Mesothelial cell of epicardium (in vitro differentiated cells): ENCODE measurements at regions not wholly inside any gene's neighbourhood (a gene's known extent, or its start where the extent isn't known, plus 50 kb on each side); places are given as distances from the start of the nearest gene placed in this dataset.

Source experiments
- DNase-seq, 2 experiments: peaks; one replicate each; pipeline ENCODE4 v3.0.0; 2021; ENCODE audit warnings: low spot score in 2 of 2; ENCODE audit not compliant: unreplicated experiment in 2 of 2
- H3K27ac Mint-ChIP-seq: 2 replicates; pipeline ENCODE4 v1.8.0; 2021; ENCODE audit warnings: mixed read lengths
- H3K27me3 Mint-ChIP-seq: 2 replicates; pipeline ENCODE4 v1.8.0; 2021; ENCODE audit warnings: low read depth, mixed read lengths
- H3K36me3 Mint-ChIP-seq: 2 replicates; pipeline ENCODE4 v1.8.0; 2021; ENCODE audit warnings: mixed read lengths
- H3K4me1 Mint-ChIP-seq: 2 replicates; pipeline ENCODE4 v1.8.0; 2021; ENCODE audit warnings: mixed read lengths
- H3K4me3 Mint-ChIP-seq: 2 replicates; pipeline ENCODE4 v1.8.0; 2021; ENCODE audit warnings: mild to moderate bottlenecking, moderate library complexity, mixed read lengths
- H3K9me3 Mint-ChIP-seq: 2 replicates; pipeline ENCODE4 v1.8.0; 2021; ENCODE audit warnings: mixed read lengths
- CTCF ChIP-seq: fragments of 200-600 bp; sonication (generic); IDR thresholded peaks from one replicate; pipeline ENCODE4 v1.5.0; 2021; ENCODE audit warnings: antibody characterized with exemption; ENCODE audit not compliant: unreplicated experiment

- Mint-ChIP-seq H3K27me3 (no peaks in the 10 kb centered on the region), H3K4me3 (no peak overlapping the region), H3K9me3 (no peaks in the 10 kb centered on the region), H3K27ac (no peak overlapping the region), H3K36me3 (no peaks in the 10 kb centered on the region), H3K4me1 (peaks cover under 1% of the 10 kb centered on the region)
- no peak for TF ChIP-seq CTCF
- DNase-seq, result no peak
Observed at GRCh38 chr3:164194842-164195241, 883.5 kb downstream of the SI start.

- Mint-ChIP-seq H3K9me3 (no peaks in the 10 kb centered on the region), H3K27me3 (no peaks in the 10 kb centered on the region), H3K36me3 (no peaks in the 10 kb centered on the region), H3K4me3 (no peak overlapping the region), H3K27ac (no peak overlapping the region), H3K4me1 (no peaks in the 10 kb centered on the region)
- no peak for TF ChIP-seq CTCF
- DNase-seq, result no peak
Observed at GRCh38 chr3:164192974-164193373, 885.3 kb downstream of the SI start.

GRCh38 chr3:164190566-164190965 lies 887.7 kb downstream of the SI start:
- no peaks in the 10 kb centered on the region for H3K4me1 Mint-ChIP-seq
- no peak overlapping the region for H3K4me3 Mint-ChIP-seq
- no peaks in the 10 kb centered on the region for H3K27me3 Mint-ChIP-seq
- peaks cover 1% of the 10 kb centered on the region for H3K9me3 Mint-ChIP-seq
- no peak for TF ChIP-seq CTCF
- DNase-seq, result no peak
- no peaks in the 10 kb centered on the region for H3K36me3 Mint-ChIP-seq
- H3K27ac Mint-ChIP-seq, result no peak overlapping the region

GRCh38 chr3:164186095-164186494 lies 892.2 kb downstream of the SI start:
- DNase-seq, result no peak
- Mint-ChIP-seq H3K4me1 (no peaks in the 10 kb centered on the region), H3K9me3 (peaks cover 28% of the 10 kb centered on the region), H3K27me3 (no peaks in the 10 kb centered on the region), H3K27ac (no peak overlapping the region), H3K36me3 (peaks cover 1% of the 10 kb centered on the region), H3K4me3 (no peak overlapping the region)
- TF ChIP-seq CTCF, result no peak

GRCh38 chr3:164179110-164179774 lies 899.1 kb downstream of the SI start:
- Mint-ChIP-seq H3K27me3 (no peaks in the 10 kb centered on the region), H3K36me3 (peaks cover 1% of the 10 kb centered on the region), H3K4me1 (no peaks in the 10 kb centered on the region), H3K9me3 (peaks cover 25% of the 10 kb centered on the region), H3K4me3 (no peak overlapping the region), H3K27ac (no peak overlapping the region)
- no peak for DNase-seq
- TF ChIP-seq CTCF, result no peak

GRCh38 chr3:164174059-164174458 lies 904.2 kb downstream of the SI start:
- Mint-ChIP-seq H3K27me3 (no peaks in the 10 kb centered on the region), H3K9me3 (peaks cover 6% of the 10 kb centered on the region), H3K4me1 (peaks cover 2% of the 10 kb centered on the region), H3K27ac (no peak overlapping the region), H3K4me3 (no peak overlapping the region), H3K36me3 (no peaks in the 10 kb centered on the region)
- TF ChIP-seq CTCF, result no peak
- no peak for DNase-seq
